T-helper 2 cell treated with Interferon-gamma antibody and Interleukin-4, amounts not matched to agents 5 μg/mL and 100 μg/mL, for 36 hours (primary cell): ENCODE measurements at regions not wholly inside any gene's neighbourhood (a gene's known extent, or its start where the extent isn't known, plus 50 kb on each side); places are given as distances from the start of the nearest gene placed in this dataset.

Source experiments
- DNase-seq: peaks from one replicate; pipeline ENCODE4 v3.0.0; 2021; ENCODE audit warnings: low spot score
- H3K27ac Mint-ChIP-seq: one replicate; pipeline ENCODE4 v1.8.0; 2021; ENCODE audit warnings: mild to moderate bottlenecking, mixed read lengths
- H3K27me3 Mint-ChIP-seq: one replicate; pipeline ENCODE4 v1.8.0; 2021; ENCODE audit warnings: low read depth, mixed read lengths
- H3K36me3 Mint-ChIP-seq: one replicate; pipeline ENCODE4 v1.8.0; 2021; ENCODE audit warnings: low read depth, mixed read lengths
- H3K4me1 Mint-ChIP-seq: one replicate; pipeline ENCODE4 v1.8.0; 2021; ENCODE audit warnings: low read depth, mixed read lengths
- H3K4me3 Mint-ChIP-seq: one replicate; pipeline ENCODE4 v1.8.0; 2022; ENCODE audit warnings: mild to moderate bottlenecking, moderate library complexity, mixed read lengths
- H3K9me3 Mint-ChIP-seq: one replicate; pipeline ENCODE4 v1.8.0; 2021; ENCODE audit warnings: mixed read lengths

- DNase-seq = no peak
- Mint-ChIP-seq H3K4me1 (no peaks in the 10 kb centered on the region), H3K36me3 (no peaks in the 10 kb centered on the region), H3K9me3 (no peaks in the 10 kb centered on the region), H3K4me3 (no peak overlapping the region), H3K27ac (no peak overlapping the region), H3K27me3 (no peaks in the 10 kb centered on the region)
These were observed 394.9 kb downstream of the HTR7 start for GRCh38 chr10:90462749-90463470.

GRCh38 chr10:90464329-90464728 is 393.5 kb downstream of the HTR7 start:
- Mint-ChIP-seq H3K9me3 (no peaks in the 10 kb centered on the region), H3K36me3 (no peaks in the 10 kb centered on the region), H3K27ac (no peak overlapping the region), H3K4me1 (no peaks in the 10 kb centered on the region), H3K4me3 (no peak overlapping the region), H3K27me3 (no peaks in the 10 kb centered on the region)
- DNase-seq = no peak

GRCh38 chr10:90470966-90471365 is 386.9 kb downstream of the HTR7 start:
- Mint-ChIP-seq H3K4me1 (no peaks in the 10 kb centered on the region), H3K9me3 (no peaks in the 10 kb centered on the region), H3K27me3 (no peaks in the 10 kb centered on the region), H3K4me3 (no peak overlapping the region), H3K27ac (no peak overlapping the region), H3K36me3 (no peaks in the 10 kb centered on the region)
- DNase-seq = no peak

GRCh38 chr10:90480466-90480865 is 377.4 kb downstream of the HTR7 start:
- no peaks in the 10 kb centered on the region for H3K27me3 Mint-ChIP-seq
- DNase-seq = no peak
- no peak overlapping the region for H3K4me3 Mint-ChIP-seq
- no peak overlapping the region for H3K27ac Mint-ChIP-seq
- H3K9me3 Mint-ChIP-seq = no peaks in the 10 kb centered on the region
- H3K4me1 Mint-ChIP-seq = no peaks in the 10 kb centered on the region
- H3K36me3 Mint-ChIP-seq = no peaks in the 10 kb centered on the region

GRCh38 chr10:90481326-90481923 is 376.4 kb downstream of the HTR7 start:
- Mint-ChIP-seq H3K4me3 (no peak overlapping the region), H3K9me3 (no peaks in the 10 kb centered on the region), H3K4me1 (no peaks in the 10 kb centered on the region), H3K27me3 (no peaks in the 10 kb centered on the region), H3K36me3 (no peaks in the 10 kb centered on the region), H3K27ac (no peak overlapping the region)
- no peak for DNase-seq

- H3K27me3 Mint-ChIP-seq = no peaks in the 10 kb centered on the region
- no peak for DNase-seq
- no peak overlapping the region for H3K4me3 Mint-ChIP-seq
- no peaks in the 10 kb centered on the region for H3K4me1 Mint-ChIP-seq
- no peaks in the 10 kb centered on the region for H3K9me3 Mint-ChIP-seq
- H3K27ac Mint-ChIP-seq = no peak overlapping the region
- no peaks in the 10 kb centered on the region for H3K36me3 Mint-ChIP-seq
These were observed 373.3 kb downstream of the HTR7 start for GRCh38 chr10:90484518-90484917.

GRCh38 chr10:90494183-90494582 is 363.7 kb downstream of the HTR7 start:
- no peaks in the 10 kb centered on the region for H3K36me3 Mint-ChIP-seq
- peaks cover 30% of the 10 kb centered on the region for H3K9me3 Mint-ChIP-seq
- H3K27me3 Mint-ChIP-seq = no peaks in the 10 kb centered on the region
- no peak for DNase-seq
- H3K4me1 Mint-ChIP-seq = no peaks in the 10 kb centered on the region
- H3K27ac Mint-ChIP-seq = no peak overlapping the region
- no peak overlapping the region for H3K4me3 Mint-ChIP-seq

GRCh38 chr10:90504172-90504571 is 353.7 kb downstream of the HTR7 start:
- no peaks in the 10 kb centered on the region for H3K9me3 Mint-ChIP-seq
- H3K4me1 Mint-ChIP-seq = no peaks in the 10 kb centered on the region
- H3K27me3 Mint-ChIP-seq = no peaks in the 10 kb centered on the region
- H3K27ac Mint-ChIP-seq = no peak overlapping the region
- no peak overlapping the region for H3K4me3 Mint-ChIP-seq
- no peaks in the 10 kb centered on the region for H3K36me3 Mint-ChIP-seq
- no peak for DNase-seq

- no peaks in the 10 kb centered on the region for H3K36me3 Mint-ChIP-seq
- H3K27me3 Mint-ChIP-seq = no peaks in the 10 kb centered on the region
- H3K4me1 Mint-ChIP-seq = no peaks in the 10 kb centered on the region
- H3K4me3 Mint-ChIP-seq = no peak overlapping the region
- H3K27ac Mint-ChIP-seq = no peak overlapping the region
- no peak for DNase-seq
- H3K9me3 Mint-ChIP-seq = no peaks in the 10 kb centered on the region
These were observed 331.1 kb downstream of the HTR7 start for GRCh38 chr10:90526721-90527120.

- no peaks in the 10 kb centered on the region for H3K27me3 Mint-ChIP-seq
- no peak overlapping the region for H3K27ac Mint-ChIP-seq
- no peaks in the 10 kb centered on the region for H3K4me1 Mint-ChIP-seq
- no peaks in the 10 kb centered on the region for H3K36me3 Mint-ChIP-seq
- H3K9me3 Mint-ChIP-seq = no peaks in the 10 kb centered on the region
- H3K4me3 Mint-ChIP-seq = no peak overlapping the region
- DNase-seq = no peak
These were observed 327.3 kb downstream of the HTR7 start for GRCh38 chr10:90530521-90530920.

- DNase-seq = no peak
- H3K36me3 Mint-ChIP-seq = no peaks in the 10 kb centered on the region
These were observed 300.5 kb downstream of the HTR7 start for GRCh38 chr10:90557385-90557784.

GRCh38 chr10:90560331-90560730 is 297.5 kb downstream of the HTR7 start:
- no peaks in the 10 kb centered on the region for H3K27me3 Mint-ChIP-seq
- no peaks in the 10 kb centered on the region for H3K9me3 Mint-ChIP-seq
- DNase-seq = no peak
- H3K36me3 Mint-ChIP-seq = no peaks in the 10 kb centered on the region
- H3K4me3 Mint-ChIP-seq = no peak overlapping the region
- H3K4me1 Mint-ChIP-seq = no peaks in the 10 kb centered on the region
- H3K27ac Mint-ChIP-seq = no peak overlapping the region

More at GRCh38 chr10:90557385-90557784, 300.5 kb downstream of the HTR7 start:
- no peak overlapping the region for H3K27ac Mint-ChIP-seq
- H3K4me3 Mint-ChIP-seq = no peak overlapping the region
- no peaks in the 10 kb centered on the region for H3K9me3 Mint-ChIP-seq
- no peaks in the 10 kb centered on the region for H3K27me3 Mint-ChIP-seq
- no peaks in the 10 kb centered on the region for H3K4me1 Mint-ChIP-seq

GRCh38 chr10:90561666-90562065 is 296.2 kb downstream of the HTR7 start:
- DNase-seq = no peak
- H3K27ac Mint-ChIP-seq = no peak overlapping the region
- H3K4me1 Mint-ChIP-seq = no peaks in the 10 kb centered on the region
- H3K36me3 Mint-ChIP-seq = no peaks in the 10 kb centered on the region
- no peak overlapping the region for H3K4me3 Mint-ChIP-seq
- H3K9me3 Mint-ChIP-seq = no peaks in the 10 kb centered on the region
- H3K27me3 Mint-ChIP-seq = no peaks in the 10 kb centered on the region

- Mint-ChIP-seq H3K4me1 (no peaks in the 10 kb centered on the region), H3K27ac (no peak overlapping the region), H3K27me3 (no peaks in the 10 kb centered on the region), H3K9me3 (no peaks in the 10 kb centered on the region), H3K4me3 (no peak overlapping the region), H3K36me3 (no peaks in the 10 kb centered on the region)
- DNase-seq = no peak
These were observed 286.2 kb downstream of the HTR7 start for GRCh38 chr10:90571481-90572258.
